ENCODE measurements at regions not wholly inside any gene's neighbourhood (a gene's known extent, or its start where the extent isn't known, plus 50 kb on each side); places are given as distances from the start of the nearest gene placed in this dataset.

- TF ChIP-seq ZNF331 (CRISPR knock-in tag; IDR thresholded peaks at IDR 0.05; ENCODE audit: low read depth) (no peak), CREB1 (CRISPR knock-in tag; IDR thresholded peaks at IDR 0.05; ENCODE audit: low read depth) (no peak), ZNF114 (CRISPR knock-in tag; IDR thresholded peaks at IDR 0.05) (no peak), JUNB (IDR thresholded peaks at IDR 0.05; ENCODE audit: unreplicated experiment) (no peak), EZH2phosphoT487 (IDR thresholded peaks at IDR 0.05; ENCODE audit: unreplicated experiment) (no peak), ETS1 (IDR thresholded peaks at IDR 0.05) (no peak), NANOG (IDR thresholded peaks at IDR 0.05; ENCODE audit: borderline replicate concordance) (no peak), REST (IDR thresholded peaks at IDR 0.05; ENCODE audit: unreplicated experiment) (no peak), EZH2 (IDR thresholded peaks at IDR 0.05; ENCODE audit: low read depth, unreplicated experiment) (no peak)
Measured at GRCh38 chr12:5187136-5187535, 143.5 kb downstream of the KCNA5 start (continued).

- Histone ChIP-seq H2AFZ (no peak overlapping the region), H3K27me3 (ENCODE audit: insufficient read depth) (no peaks in the 10 kb centered on the region), H3K36me3 (ENCODE audit: insufficient read depth) (no peaks in the 10 kb centered on the region), H3K4me3 (no peak overlapping the region), H3K79me2 (replicated peaks; ENCODE audit: insufficient read depth) (no peaks in the 10 kb centered on the region), H4K20me1 (replicated peaks; ENCODE audit: insufficient read depth) (no peaks in the 10 kb centered on the region), H3K4me2 (no peak overlapping the region), H3K9me2 (ENCODE audit: insufficient read depth) (0 out of 2 replicates have a peak, but pooled peaks cover 3% of the 10 kb centered on the region), H3F3A (replicated peaks; ENCODE audit: low read depth) (no peaks in the 10 kb centered on the region), H3K27ac (ENCODE audit: low read depth) (no peak overlapping the region), H3K4me1 (ENCODE audit: insufficient read depth) (no peaks in the 10 kb centered on the region)
- Mint-ChIP-seq H3K4me1 (peaks cover 5% of the 10 kb centered on the region; the same call in 1 of the 3 replicates), H3K9me3 (no peaks in the 10 kb centered on the region), H3K36me3 (ENCODE audit: low read depth) (no peaks in the 10 kb centered on the region), H3K4me3 (no peak overlapping the region), H3K27me3 (ENCODE audit: insufficient read depth, low read depth, poor library complexity) (no peaks in the 10 kb centered on the region), H3K27ac (no peak overlapping the region)
- TF ChIP-seq EZH2 (IDR thresholded peaks at IDR 0.05; ENCODE audit: low read depth, unreplicated experiment), result no peak
- no peak for TF ChIP-seq CTCF (conservative IDR thresholded peaks at IDR 0.05; ENCODE audit: low read depth in 2 of 2)
- no peak for TF ChIP-seq ZNF331 (CRISPR knock-in tag; IDR thresholded peaks at IDR 0.05; ENCODE audit: low read depth)
- TF ChIP-seq ZNF462 (CRISPR knock-in tag; IDR thresholded peaks at IDR 0.05), result no peak
- TF ChIP-seq NANOG (IDR thresholded peaks at IDR 0.05; ENCODE audit: borderline replicate concordance), result no peak
- no peak for DNase-seq (ENCODE audit: low spot score)
- no peak for ATAC-seq
Measured at GRCh38 chr12:5188472-5188871, 144.8 kb downstream of the KCNA5 start.
